HepG2 (cell line): ENCODE measurements at regions not wholly inside any gene's neighbourhood (a gene's known extent, or its start where the extent isn't known, plus 50 kb on each side); places are given as distances from the start of the nearest gene placed in this dataset.

Source experiments
- ATAC-seq: fragments of 200-7000 bp; cut with Tn5 transposase; 3 replicates; pipeline ENCODE4 v1.9.1; 2020; ENCODE audit warnings: mild to moderate bottlenecking, moderate library complexity
- BruUV-seq: library from RNA; stranded (reverse); fragments of 400-500 nt; replicated peaks from 2 replicates; lab custom pipeline; 2021; lab: Mats Ljungman, UMichigan
- CTCF ChIA-PET: fragments of 300-600 bp; formaldehyde crosslinking; extraction: SDS; loops from one replicate; lab custom pipeline; 2021; ENCODE audit warnings: low total read pairs, inconsistent platforms, low intra/inter-chr PET ratio; lab: Yijun Ruan, JAX
- POLR2A ChIA-PET: fragments of 350-600 bp; sonication (Branson Sonifier 250); formaldehyde crosslinking; loops from one replicate; lab custom pipeline; 2020; ENCODE audit warnings: antibody characterized with exemption, inconsistent platforms; lab: Yijun Ruan, JAX
- DNase-seq: peaks from one replicate; pipeline ENCODE4 v3.0.0-alpha.2; 2015; ENCODE audit warnings: low spot score
- FAIRE-seq: peaks from 3 replicates; lab custom pipeline; 2011; peaks lifted over from hg19 to GRCh38; lab: Jason Lieb, UNC
- H2AFZ ChIP-seq: one replicate; pipeline ENCODE4 v1.6.1; 2011; ENCODE audit warnings: low read length, inconsistent platforms
- H3K27ac ChIP-seq: fragments of 300-600 bp; 3 replicates; pipeline ENCODE4 v1.8.0; 2011; ENCODE audit warnings: mixed run types, mild to moderate bottlenecking, mixed read lengths, low read length, inconsistent platforms; ENCODE audit not compliant: insufficient read depth; ENCODE audit errors: extremely low read length
- H3K27me3 ChIP-seq, 2 experiments: fragments of 200-600 bp in 1 of 2; 2 replicates in 1 of 2; 3 replicates in 1 of 2; pipeline versions ENCODE4 v1.6.0 to v1.8.0; 2011; ENCODE audit warnings: low read length in 2 of 2, mild to moderate bottlenecking in 2 of 2, moderate library complexity in 2 of 2, inconsistent platforms in 1 of 2; ENCODE audit not compliant: insufficient read depth in 2 of 2, control insufficient read depth in 1 of 2
- H3K36me3 ChIP-seq, 2 experiments: fragments of 200-600 bp in 1 of 2; replicated peaks in 1 of 2; 2 replicates in 1 of 2; 3 replicates in 1 of 2; pipeline versions ENCODE4 v1.5.1 to v1.8.0; 2011; ENCODE audit warnings: low read length in 2 of 2, inconsistent platforms in 1 of 2; ENCODE audit not compliant: insufficient read depth in 2 of 2, control insufficient read depth in 1 of 2
- H3K4me1 ChIP-seq: 2 replicates; pipeline ENCODE4 v1.5.1; 2012; ENCODE audit warnings: low read length, inconsistent platforms; ENCODE audit not compliant: insufficient read depth
- H3K4me2 ChIP-seq: 2 replicates; pipeline ENCODE4 v1.6.0; 2011; ENCODE audit warnings: low read depth, low read length, inconsistent platforms
- H3K4me3 ChIP-seq, 3 experiments: fragments of 200-600 bp in 1 of 3; sonication (generic), shearing (Covaris generic) in 1 of 3; replicated peaks in 1 of 3; 2 replicates each; pipeline ENCODE4 v1.5.1; 2011 to 2016; ENCODE audit warnings: low read length in 3 of 3, inconsistent platforms in 2 of 3, low read depth in 2 of 3, mild to moderate bottlenecking in 2 of 3, control low read depth in 1 of 3, mixed read lengths in 1 of 3; ENCODE audit not compliant: insufficient read depth in 1 of 3
- H3K79me2 ChIP-seq: one replicate; pipeline ENCODE4 v1.6.1; 2011; ENCODE audit warnings: low read length, inconsistent platforms; ENCODE audit not compliant: insufficient read depth
- H3K9ac ChIP-seq: 2 replicates; pipeline ENCODE4 v1.6.0; 2011; ENCODE audit warnings: mild to moderate bottlenecking, low read depth, low read length, inconsistent platforms; ENCODE audit not compliant: insufficient read depth
- H3K9me3 ChIP-seq: 2 replicates; pipeline ENCODE4 v1.5.1; 2012; ENCODE audit warnings: mild to moderate bottlenecking, low read length
- H4K20me1 ChIP-seq: 2 replicates; pipeline ENCODE4 v1.6.0; 2011; ENCODE audit warnings: inconsistent platforms, mild to moderate bottlenecking, low read length, moderate library complexity; ENCODE audit not compliant: insufficient read depth
- AKAP8 ChIP-seq: sonication (generic); formaldehyde crosslinking; IDR thresholded peaks from 2 replicates; pipeline ENCODE4 v1.5.1; 2020; ENCODE audit warnings: mild to moderate bottlenecking, missing genetic modification reagents
- CHD2 ChIP-seq: IDR thresholded peaks from 2 replicates; pipeline ENCODE4 v1.6.1; 2011; ENCODE audit warnings: low read depth, low read length, improper control_type of control experiment
- CREBL2 ChIP-seq: sonication (generic); formaldehyde crosslinking; IDR thresholded peaks from 2 replicates; pipeline ENCODE4 v1.8.1; 2023; ENCODE audit warnings: missing genetic modification reagents, mild to moderate bottlenecking, borderline replicate concordance
- REPIN1 ChIP-seq: sonication (generic); formaldehyde crosslinking; IDR thresholded peaks from 2 replicates; pipeline ENCODE4 v1.8.0; 2022; ENCODE audit warnings: missing genetic modification reagents, low read depth, mild to moderate bottlenecking, borderline replicate concordance
- XRCC5 ChIP-seq: fragments of 200-400 bp; formaldehyde crosslinking; optimal IDR thresholded peaks from 2 replicates; pipeline ENCODE3; 2017; ENCODE audit warnings: mild to moderate bottlenecking, low read length
- ZNF281 ChIP-seq: sonication (generic); formaldehyde crosslinking; IDR thresholded peaks from 2 replicates; pipeline ENCODE4 v1.4.0; 2020; ENCODE audit warnings: missing genetic modification reagents, borderline replicate concordance
- ZNF704 ChIP-seq: sonication (generic); formaldehyde crosslinking; IDR thresholded peaks from 2 replicates; pipeline ENCODE4 v1.8.1; 2023; ENCODE audit warnings: mild to moderate bottlenecking, inconsistent platforms, moderate library complexity, missing genetic modification reagents, borderline replicate concordance
- ZNF766 ChIP-seq: sonication (generic); formaldehyde crosslinking; IDR thresholded peaks from 2 replicates; pipeline ENCODE4 v1.5.0; 2020; ENCODE audit warnings: missing genetic modification reagents, borderline replicate concordance
- ZNF781 ChIP-seq: sonication (generic); formaldehyde crosslinking; IDR thresholded peaks from 2 replicates; pipeline ENCODE4 v1.5.1; 2020; ENCODE audit warnings: borderline replicate concordance, mild to moderate bottlenecking, missing genetic modification reagents; ENCODE audit errors: not compliant biosample characterization
- ZSCAN9 ChIP-seq: IDR thresholded peaks from 2 replicates; pipeline ENCODE4 v1.6.1; 2016; ENCODE audit warnings: borderline replicate concordance
- ZXDC ChIP-seq: sonication (generic); formaldehyde crosslinking; IDR thresholded peaks from 2 replicates; pipeline ENCODE4 v1.5.0; 2020; ENCODE audit warnings: mild to moderate bottlenecking, missing genetic modification reagents
- WGBS: methylation state at CpG from one replicate; pipeline ENCODE4 v1.1.6; 2017; ENCODE audit warnings: low lambda C conversion rate; 5-methylcytosine and 5-hydroxymethylcytosine counted together
- in situ Hi-C: cut with HindIII; loops from 2 replicates; pipeline ENCODE4 v1.10.0; 2017; ENCODE audit warnings: low pct_unique_long_range_greater_than_20kb; ENCODE audit not compliant: extremely low pct_ligation_motif_present
- intact Hi-C: fragments of 100-400 bp; cut with micrococcal nuclease; formaldehyde crosslinking; loops from one replicate; pipeline ENCODE4 v1.10.0; 2022; ENCODE audit not compliant: unreplicated experiment
- TF ChIP-seq, protein P1 (sequence below): sonication (generic); formaldehyde crosslinking; IDR thresholded peaks from 2 replicates; pipeline ENCODE4 v1.4.0; 2020; ENCODE audit warnings: mild to moderate bottlenecking, low read depth, missing genetic modification reagents

- no TSS peak for BruUV-seq
- no peaks in the 10 kb centered on the region for H4K20me1 ChIP-seq
- no peak for DNase-seq
- intact Hi-C loops, result no loop called here
- TF ChIP-seq ZNF766 (CRISPR knock-in tag), result no peak
- no peak for TF ChIP-seq XRCC5
- no peak for TF ChIP-seq ZSCAN9 (CRISPR knock-in tag)
- TF ChIP-seq ZXDC, result no peak
- TF ChIP-seq CREBL2 (CRISPR knock-in tag), result no peak
- no peak for TF ChIP-seq ZNF281 (CRISPR knock-in tag)
- TF ChIP-seq, protein P1, sequence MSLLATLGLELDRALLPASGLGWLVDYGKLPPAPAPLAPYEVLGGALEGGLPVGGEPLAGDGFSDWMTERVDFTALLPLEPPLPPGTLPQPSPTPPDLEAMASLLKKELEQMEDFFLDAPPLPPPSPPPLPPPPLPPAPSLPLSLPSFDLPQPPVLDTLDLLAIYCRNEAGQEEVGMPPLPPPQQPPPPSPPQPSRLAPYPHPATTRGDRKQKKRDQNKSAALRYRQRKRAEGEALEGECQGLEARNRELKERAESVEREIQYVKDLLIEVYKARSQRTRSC (CRISPR knock-in tag), result no peak
- no peak for TF ChIP-seq ZNF704 (CRISPR knock-in tag)
- TF ChIP-seq ZNF781 (CRISPR knock-in tag), result no peak
- no peak for TF ChIP-seq REPIN1
- TF ChIP-seq CHD2, result no peak
- TF ChIP-seq AKAP8 (CRISPR knock-in tag), result no peak
- TF ChIP-seq, all 625 proteins: peak for 0
- Histone ChIP-seq H3K36me3 (no peaks in the 10 kb centered on the region), H2AFZ (no peak overlapping the region), H3K4me1 (no peaks in the 10 kb centered on the region; the same call in 1 of the 2 replicates), H3K27ac (no peak overlapping the region), H3K9me3 (peaks cover 20% of the 10 kb centered on the region), H3K4me2 (no peak overlapping the region), H3K79me2 (no peaks in the 10 kb centered on the region), H3K27me3 (peaks cover 7 to 38% of the 10 kb centered on the region in 2 experiments; a peak in 4 of 5 replicates), H3K4me3 (no peak overlapping the region), H3K9ac (no peak overlapping the region)
- no peak for ATAC-seq
- WGBS, result 9% methylated on average over 13 of the region's 13 CpGs
- CTCF ChIA-PET, result no interaction called here
- POLR2A ChIA-PET, result no interaction called here
- no peak for FAIRE-seq
- in situ Hi-C loops, result no loop called here
Observed at GRCh38 chr16:86459266-86459665, 51.1 kb upstream of the FOXF1 start.
